ENCODE measurements at regions not wholly inside any gene's neighbourhood (a gene's known extent, or its start where the extent isn't known, plus 50 kb on each side); places are given as distances from the start of the nearest gene placed in this dataset.

DNA sequence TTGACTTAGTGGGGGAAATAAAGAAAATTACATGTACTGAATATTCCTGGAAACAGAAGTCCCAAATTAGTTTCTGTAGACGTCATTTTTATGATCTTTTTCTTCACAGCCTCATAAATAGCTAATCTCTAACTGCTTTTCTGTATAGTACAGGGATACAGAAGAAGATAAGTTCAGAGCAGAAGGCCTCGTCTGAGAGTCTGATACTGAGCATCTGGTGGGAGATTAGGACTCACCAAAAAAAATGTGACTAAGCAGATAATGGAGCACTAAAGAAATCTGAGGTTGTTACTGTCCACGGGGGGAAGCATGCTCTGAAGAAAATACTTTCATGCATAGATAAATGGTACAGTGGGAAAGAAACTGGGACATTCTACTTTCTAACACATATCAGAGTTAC, 115.3 kb upstream of the TRPC5 start:
- Histone ChIP-seq H3K27ac (ENCODE audit: insufficient read depth, low read length) (no peak overlapping the region), H3K18ac (ENCODE audit: low read depth, low read length) (no peak overlapping the region), H3K4ac (ENCODE audit: low read depth, low read length) (no peak overlapping the region), H3K79me1 (ENCODE audit: low read depth in 1 of 2, low read length in 2 of 2) (no peaks in the 10 kb centered on the region), H4K91ac (ENCODE audit: insufficient read depth, low read depth, low read length) (no peak overlapping the region), H4K20me1 (ENCODE audit: insufficient read depth, low read length) (no peaks in the 10 kb centered on the region), H3K56ac (ENCODE audit: extremely low read depth, insufficient read depth, low read length) (no peak overlapping the region), H2BK15ac (ENCODE audit: low read depth, low read length) (no peak overlapping the region), H2AFZ (replicated peaks; ENCODE audit: low read length, poor library complexity) (no peak overlapping the region), H4K5ac (ENCODE audit: low read depth, low read length) (no peak overlapping the region), H3K23ac (ENCODE audit: low read depth, low read length) (no peak overlapping the region), H3K4me3 (ENCODE audit: insufficient read depth, low read depth, low read length) (no peak overlapping the region), H3K27me3 (ENCODE audit: control insufficient read depth, insufficient read depth, low read length) (peaks cover 4% of the 10 kb centered on the region; the same call in 1 of the 2 replicates), H4K8ac (ENCODE audit: low read depth in 2 of 2, low read length in 2 of 2) (no peak overlapping the region), H2AK9ac (replicated peaks; ENCODE audit: low read depth, low read length, poor library complexity) (no peak overlapping the region), H3K36me3 (ENCODE audit: control insufficient read depth, insufficient read depth, low read length) (no peaks in the 10 kb centered on the region), H3K9me3 (ENCODE audit: control insufficient read depth, insufficient read depth, low read length) (no peaks in the 10 kb centered on the region), H3K9ac (ENCODE audit: low read depth, low read length) (no peak overlapping the region), H2AK5ac (ENCODE audit: low read depth, low read length) (no peak overlapping the region), H3K9me1 (ENCODE audit: insufficient read depth, low read length) (no peaks in the 10 kb centered on the region), H2BK120ac (ENCODE audit: low read depth, low read length) (no peak overlapping the region), H2BK5ac (ENCODE audit: low read depth, low read length, poor library complexity, severe bottlenecking) (no peak overlapping the region), H3K14ac (replicated peaks; ENCODE audit: low read depth, low read length) (no peak overlapping the region), H3K4me1 (ENCODE audit: control insufficient read depth, insufficient read depth, low read length) (no peaks in the 10 kb centered on the region), H2BK20ac (ENCODE audit: low read depth, low read length) (no peak overlapping the region), H3K4me2 (ENCODE audit: low read depth, low read length) (no peak overlapping the region)
- ChIA-PET POLR2A (ENCODE audit: unreplicated experiment) (no interaction called here), CTCF (no interaction called here)
- intact Hi-C loops (cut with micrococcal nuclease) (no loop called here), dilution Hi-C loops (cut with HindIII; ENCODE audit: low sequenced_read_pairs, unreplicated experiment) (no loop called here), in situ Hi-C loops (cut with MboI; ENCODE audit: low sequenced_read_pairs) (no loop called here)
- BruUV-seq (replicated peaks), result no TSS peak
- ATAC-seq (ENCODE audit: low read depth), result no peak
- no peak for DNase-seq
- TF ChIP-seq MXI1 (IDR thresholded peaks at IDR 0.05; ENCODE audit: borderline replicate concordance, low read depth, low read length), result no peak
- TF ChIP-seq, protein P1, sequence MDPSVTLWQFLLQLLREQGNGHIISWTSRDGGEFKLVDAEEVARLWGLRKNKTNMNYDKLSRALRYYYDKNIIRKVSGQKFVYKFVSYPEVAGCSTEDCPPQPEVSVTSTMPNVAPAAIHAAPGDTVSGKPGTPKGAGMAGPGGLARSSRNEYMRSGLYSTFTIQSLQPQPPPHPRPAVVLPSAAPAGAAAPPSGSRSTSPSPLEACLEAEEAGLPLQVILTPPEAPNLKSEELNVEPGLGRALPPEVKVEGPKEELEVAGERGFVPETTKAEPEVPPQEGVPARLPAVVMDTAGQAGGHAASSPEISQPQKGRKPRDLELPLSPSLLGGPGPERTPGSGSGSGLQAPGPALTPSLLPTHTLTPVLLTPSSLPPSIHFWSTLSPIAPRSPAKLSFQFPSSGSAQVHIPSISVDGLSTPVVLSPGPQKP (IDR thresholded peaks at IDR 0.05; ENCODE audit: borderline replicate concordance, low read depth, low read length), result no peak
- TF ChIP-seq RFX5 (IDR thresholded peaks at IDR 0.05; ENCODE audit: low read depth, low read length), result no peak
- no peak for TF ChIP-seq MAFK (IDR thresholded peaks at IDR 0.05; ENCODE audit: low read depth, low read length)
- TF ChIP-seq BHLHE40 (IDR thresholded peaks at IDR 0.05; ENCODE audit: low read depth, low read length), result no peak
- no CpG with 5 or more reads among the region's 3 CpGs for WGBS, 2 experiments (ENCODE audit: extremely low coverage in 2 of 2, insufficient read length in 1 of 2)
